ENCODE measurements at regions not wholly inside any gene's neighbourhood (a gene's known extent, or its start where the extent isn't known, plus 50 kb on each side); places are given as distances from the start of the nearest gene placed in this dataset.

GRCh38 chr6:126821706-126822105, 296.8 kb upstream of the RSPO3 start:
- TF ChIP-seq CTCF (IDR thresholded peaks at IDR 0.05), result no peak
- TF ChIP-seq POLR2A (IDR thresholded peaks at IDR 0.05), result no peak
- no peak for TF ChIP-seq EP300 (IDR thresholded peaks at IDR 0.05)
